ENCODE measurements at regions not wholly inside any gene's neighbourhood (a gene's known extent, or its start where the extent isn't known, plus 50 kb on each side); places are given as distances from the start of the nearest gene placed in this dataset.
A peak's percentile ranks its signal among the peaks of the same experiment; 100 is the strongest.
"Not testable (repeated sequence)": the region's sequence is repeated elsewhere in the genome, so short reads cannot be mapped to it uniquely, and the experiment has no call there.

DNA sequence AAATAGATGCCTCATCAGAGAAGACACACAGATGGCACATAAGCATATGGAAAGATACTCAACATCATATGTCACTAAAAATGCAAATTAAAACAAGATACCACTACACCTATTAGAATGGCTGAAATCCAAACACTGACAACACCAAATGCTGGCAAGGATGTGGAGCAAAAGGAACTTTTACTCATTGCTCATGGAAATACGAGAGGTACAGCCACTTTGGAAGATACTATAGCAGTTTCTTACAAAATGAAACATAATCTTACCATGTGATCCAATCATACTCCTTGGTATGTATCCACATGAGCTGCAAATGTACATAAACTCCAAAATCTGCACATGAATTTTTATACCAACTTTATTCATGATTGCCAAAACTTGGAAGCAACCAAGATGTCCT is 246.0 kb upstream of the ARHGAP42 start:
- no peak overlapping the region for H2AFZ ChIP-seq
- H3K27me3 ChIP-seq (ENCODE audit: insufficient read depth, low read depth), result no peaks in the 10 kb centered on the region
- H3K9me2 ChIP-seq (ENCODE audit: insufficient read depth), result no peaks in the 10 kb centered on the region
- H3K36me3 ChIP-seq (ENCODE audit: low read depth), result no peaks in the 10 kb centered on the region
- TF ChIP-seq EZH2 (IDR thresholded peaks at IDR 0.05; ENCODE audit: low read depth), result no peak
- TF ChIP-seq, protein P1, sequence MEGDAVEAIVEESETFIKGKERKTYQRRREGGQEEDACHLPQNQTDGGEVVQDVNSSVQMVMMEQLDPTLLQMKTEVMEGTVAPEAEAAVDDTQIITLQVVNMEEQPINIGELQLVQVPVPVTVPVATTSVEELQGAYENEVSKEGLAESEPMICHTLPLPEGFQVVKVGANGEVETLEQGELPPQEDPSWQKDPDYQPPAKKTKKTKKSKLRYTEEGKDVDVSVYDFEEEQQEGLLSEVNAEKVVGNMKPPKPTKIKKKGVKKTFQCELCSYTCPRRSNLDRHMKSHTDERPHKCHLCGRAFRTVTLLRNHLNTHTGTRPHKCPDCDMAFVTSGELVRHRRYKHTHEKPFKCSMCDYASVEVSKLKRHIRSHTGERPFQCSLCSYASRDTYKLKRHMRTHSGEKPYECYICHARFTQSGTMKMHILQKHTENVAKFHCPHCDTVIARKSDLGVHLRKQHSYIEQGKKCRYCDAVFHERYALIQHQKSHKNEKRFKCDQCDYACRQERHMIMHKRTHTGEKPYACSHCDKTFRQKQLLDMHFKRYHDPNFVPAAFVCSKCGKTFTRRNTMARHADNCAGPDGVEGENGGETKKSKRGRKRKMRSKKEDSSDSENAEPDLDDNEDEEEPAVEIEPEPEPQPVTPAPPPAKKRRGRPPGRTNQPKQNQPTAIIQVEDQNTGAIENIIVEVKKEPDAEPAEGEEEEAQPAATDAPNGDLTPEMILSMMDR (conservative IDR thresholded peaks at IDR 0.05), result no peak
- H3K9me3 ChIP-seq (ENCODE audit: insufficient read depth, low read depth), result no peaks in the 10 kb centered on the region; the same call in 1 of the 2 replicates
- no peak for DNase-seq
- ChIA-PET POLR2A (ENCODE audit: unreplicated experiment) (no interaction called here), CTCF (no interaction called here)
- no peak overlapping the region for H3K4me3 ChIP-seq
- H3K79me2 ChIP-seq (ENCODE audit: low read depth), result no peaks in the 10 kb centered on the region
- intact Hi-C loops (cut with micrococcal nuclease; ENCODE audit: unreplicated experiment), result no loop called here
- H3F3A ChIP-seq (ENCODE audit: insufficient read depth, low read depth), result no peaks in the 10 kb centered on the region
- H3K4me2 ChIP-seq, result no peak overlapping the region
- H3K4me1 ChIP-seq (replicated peaks; ENCODE audit: insufficient read depth), result no peaks in the 10 kb centered on the region
- H3K27ac ChIP-seq, result no peak overlapping the region
- BruUV-seq (replicated peaks), result no TSS peak
- H4K20me1 ChIP-seq (ENCODE audit: insufficient read depth), result no peaks in the 10 kb centered on the region

DNA sequence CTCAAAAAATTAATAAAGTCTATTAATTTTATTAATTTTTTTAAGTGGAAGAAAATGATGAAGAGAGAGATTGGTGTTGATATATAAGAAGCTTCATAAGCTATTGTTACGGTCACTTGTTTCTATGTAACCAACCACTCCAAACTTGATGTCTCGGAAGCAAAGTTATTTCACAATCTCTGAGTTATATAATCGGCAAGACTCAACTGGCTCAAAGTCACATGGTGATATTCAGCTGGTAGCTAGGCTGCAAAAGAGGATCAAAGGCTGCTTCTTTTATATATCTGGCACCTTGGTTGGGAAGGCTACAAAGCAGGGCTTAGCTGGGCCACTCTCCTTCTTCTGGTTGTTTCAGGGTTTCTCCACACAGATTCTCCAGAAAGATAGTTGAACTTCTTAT is 245.1 kb upstream of the ARHGAP42 start:
- no peaks in the 10 kb centered on the region for H3K9me2 ChIP-seq (ENCODE audit: insufficient read depth)
- H3K27ac ChIP-seq, result no peak overlapping the region
- H3K9me3 ChIP-seq (ENCODE audit: insufficient read depth, low read depth), result no peaks in the 10 kb centered on the region; the same call in 1 of the 2 replicates
- H3K4me2 ChIP-seq, result no peak overlapping the region
- POLR2A ChIA-PET (ENCODE audit: unreplicated experiment), result no interaction called here
- H2AFZ ChIP-seq, result no peak overlapping the region
- no TSS peak for BruUV-seq (replicated peaks)
- DNase-seq, result no peak
- no peaks in the 10 kb centered on the region for H3F3A ChIP-seq (ENCODE audit: insufficient read depth, low read depth)
- no peaks in the 10 kb centered on the region for H4K20me1 ChIP-seq (ENCODE audit: insufficient read depth)
- no peak overlapping the region for H3K4me3 ChIP-seq
- no peaks in the 10 kb centered on the region for H3K27me3 ChIP-seq (ENCODE audit: insufficient read depth, low read depth)
- H3K79me2 ChIP-seq (ENCODE audit: low read depth), result no peaks in the 10 kb centered on the region
- CTCF ChIA-PET, result no interaction called here
- no peaks in the 10 kb centered on the region for H3K4me1 ChIP-seq (replicated peaks; ENCODE audit: insufficient read depth)
- intact Hi-C loops (cut with micrococcal nuclease; ENCODE audit: unreplicated experiment), result no loop called here
- no peak for TF ChIP-seq EZH2 (IDR thresholded peaks at IDR 0.05; ENCODE audit: low read depth)
- TF ChIP-seq, protein P1 (conservative IDR thresholded peaks at IDR 0.05), result no peak
- H3K36me3 ChIP-seq (ENCODE audit: low read depth), result no peaks in the 10 kb centered on the region

DNA sequence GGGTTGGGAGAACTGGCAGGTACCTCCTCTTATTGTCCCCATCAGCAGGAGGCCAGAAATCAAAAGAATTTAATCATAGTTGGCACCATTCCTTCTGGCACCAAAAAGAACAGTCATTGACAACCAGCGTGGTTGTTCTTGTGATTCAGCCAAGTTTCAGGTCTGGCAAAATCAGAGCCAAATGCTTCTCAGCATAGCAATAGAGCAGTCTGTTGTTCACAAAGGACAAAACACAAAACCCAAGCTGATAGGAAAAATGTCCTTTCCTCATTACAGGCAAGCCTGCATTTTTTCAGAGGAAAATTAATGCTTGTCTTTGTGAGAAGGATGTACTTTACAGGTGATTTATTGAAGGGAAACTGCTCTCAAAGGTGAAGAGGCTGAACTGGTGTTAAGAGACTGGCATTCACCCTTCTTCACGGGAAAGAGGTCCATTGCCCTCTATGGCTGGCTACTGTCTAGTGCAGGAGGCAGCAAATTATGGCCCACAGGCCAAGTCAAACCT is 241.8 kb upstream of the ARHGAP42 start:
- intact Hi-C loops (cut with micrococcal nuclease; ENCODE audit: unreplicated experiment), result no loop called here
- TF ChIP-seq, protein P1 (conservative IDR thresholded peaks at IDR 0.05), result no peak
- no peak for TF ChIP-seq EZH2 (IDR thresholded peaks at IDR 0.05; ENCODE audit: low read depth)
- H3K9me3 ChIP-seq (ENCODE audit: insufficient read depth, low read depth), result no peaks in the 10 kb centered on the region; the same call in 1 of the 2 replicates
- no peaks in the 10 kb centered on the region for H3K36me3 ChIP-seq (ENCODE audit: low read depth)
- no peak overlapping the region for H3K4me3 ChIP-seq
- POLR2A ChIA-PET (ENCODE audit: unreplicated experiment), result no interaction called here
- H3K9me2 ChIP-seq (ENCODE audit: insufficient read depth), result no peaks in the 10 kb centered on the region
- no peaks in the 10 kb centered on the region for H3K79me2 ChIP-seq (ENCODE audit: low read depth)
- no TSS peak for BruUV-seq (replicated peaks)
- CTCF ChIA-PET, result no interaction called here
- peak in 1 of 2 experiments; percentile 6 for DNase-seq
- no peak overlapping the region for H2AFZ ChIP-seq
- H3K4me2 ChIP-seq, result no peak overlapping the region
- H3K27me3 ChIP-seq (ENCODE audit: insufficient read depth, low read depth), result no peaks in the 10 kb centered on the region
- H3K27ac ChIP-seq, result no peak overlapping the region
- no peaks in the 10 kb centered on the region for H3K4me1 ChIP-seq (replicated peaks; ENCODE audit: insufficient read depth)
- H3F3A ChIP-seq (ENCODE audit: insufficient read depth, low read depth), result no peaks in the 10 kb centered on the region
- H4K20me1 ChIP-seq (ENCODE audit: insufficient read depth), result no peaks in the 10 kb centered on the region

DNA sequence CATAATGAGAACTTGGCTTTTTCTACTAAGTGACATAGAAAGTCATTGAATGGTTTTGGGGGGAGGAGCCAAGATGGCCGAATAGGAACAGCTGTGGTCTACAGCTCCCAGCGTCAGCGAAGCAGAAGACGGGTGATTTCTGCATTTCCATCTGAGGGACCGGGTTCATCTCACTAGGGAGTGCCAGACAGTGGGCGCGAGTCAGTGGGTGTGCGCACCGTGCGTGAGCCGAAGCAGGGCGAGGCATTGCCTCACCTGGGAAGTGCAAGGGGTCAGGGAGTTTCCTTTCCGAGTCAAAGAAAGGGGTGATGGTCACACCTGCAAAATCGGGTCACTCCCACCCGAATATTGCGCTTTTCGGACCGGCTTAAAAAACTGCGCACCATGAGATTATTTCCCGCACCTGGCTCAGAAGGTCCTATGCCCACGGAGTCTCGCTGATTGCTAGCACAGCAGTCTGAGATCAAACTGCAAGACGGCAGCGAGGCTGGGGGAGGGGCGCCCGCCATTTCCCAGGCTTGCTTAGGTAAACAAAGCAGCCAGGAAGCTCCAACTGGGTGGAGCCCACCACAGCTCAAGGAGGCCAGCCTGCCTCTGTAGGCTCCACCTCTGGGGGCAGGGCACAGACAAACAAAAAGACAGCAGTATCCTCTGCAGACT is 235.2 kb upstream of the ARHGAP42 start:
- DNase-seq; POLR2A ChIA-PET (ENCODE audit: unreplicated experiment); H3K4me1 ChIP-seq (replicated peaks; ENCODE audit: insufficient read depth); intact Hi-C loops (cut with micrococcal nuclease; ENCODE audit: unreplicated experiment); H3K27ac ChIP-seq; H3F3A ChIP-seq (ENCODE audit: insufficient read depth, low read depth); H3K9me3 ChIP-seq (ENCODE audit: insufficient read depth, low read depth); H3K79me2 ChIP-seq (ENCODE audit: low read depth); CTCF ChIA-PET; H3K27me3 ChIP-seq (ENCODE audit: insufficient read depth, low read depth); H3K36me3 ChIP-seq (ENCODE audit: low read depth); BruUV-seq (replicated peaks); H3K9me2 ChIP-seq (ENCODE audit: insufficient read depth); H4K20me1 ChIP-seq (ENCODE audit: insufficient read depth): not testable (repeated sequence)
- H3K4me3 ChIP-seq, result peak overlapping the region; percentile 39; the same call in 1 of the 2 replicates
- H3K4me2 ChIP-seq, result peak overlapping the region; percentile 47; the same call in 1 of the 2 replicates
- H2AFZ ChIP-seq, result 0 out of 2 replicates have a peak overlapping the region, but pooled peaks have one; percentile 61
